HepG2 (cell line): ENCODE measurements at regions not wholly inside any gene's neighbourhood (a gene's known extent, or its start where the extent isn't known, plus 50 kb on each side); places are given as distances from the start of the nearest gene placed in this dataset.

Experiments
- ATAC-seq: fragments of 200-7000 bp; cut with Tn5 transposase; 3 replicates; pipeline ENCODE4 v1.9.1; 2020; ENCODE audit warnings: mild to moderate bottlenecking, moderate library complexity
- BruUV-seq: library from RNA; stranded (reverse); fragments of 400-500 nt; replicated peaks from 2 replicates; lab custom pipeline; 2021; lab: Mats Ljungman, UMichigan
- CTCF ChIA-PET: fragments of 300-600 bp; formaldehyde crosslinking; extraction: SDS; loops from one replicate; lab custom pipeline; 2021; ENCODE audit warnings: low total read pairs, inconsistent platforms, low intra/inter-chr PET ratio; lab: Yijun Ruan, JAX
- POLR2A ChIA-PET: fragments of 350-600 bp; sonication (Branson Sonifier 250); formaldehyde crosslinking; loops from one replicate; lab custom pipeline; 2020; ENCODE audit warnings: antibody characterized with exemption, inconsistent platforms; lab: Yijun Ruan, JAX
- DNase-seq: peaks from one replicate; pipeline ENCODE4 v3.0.0-alpha.2; 2015; ENCODE audit warnings: low spot score
- FAIRE-seq: peaks from 3 replicates; lab custom pipeline; 2011; peaks lifted over from hg19 to GRCh38; lab: Jason Lieb, UNC
- H2AFZ ChIP-seq: one replicate; pipeline ENCODE4 v1.6.1; 2011; ENCODE audit warnings: low read length, inconsistent platforms
- H3K27ac ChIP-seq: fragments of 300-600 bp; 3 replicates; pipeline ENCODE4 v1.8.0; 2011; ENCODE audit warnings: mixed run types, mild to moderate bottlenecking, mixed read lengths, low read length, inconsistent platforms; ENCODE audit not compliant: insufficient read depth; ENCODE audit errors: extremely low read length
- H3K27me3 ChIP-seq, 2 experiments: fragments of 200-600 bp in 1 of 2; 2 replicates in 1 of 2; 3 replicates in 1 of 2; pipeline versions ENCODE4 v1.6.0 to v1.8.0; 2011; ENCODE audit warnings: low read length in 2 of 2, mild to moderate bottlenecking in 2 of 2, moderate library complexity in 2 of 2, inconsistent platforms in 1 of 2; ENCODE audit not compliant: insufficient read depth in 2 of 2, control insufficient read depth in 1 of 2
- H3K36me3 ChIP-seq, 2 experiments: fragments of 200-600 bp in 1 of 2; replicated peaks in 1 of 2; 2 replicates in 1 of 2; 3 replicates in 1 of 2; pipeline versions ENCODE4 v1.5.1 to v1.8.0; 2011; ENCODE audit warnings: low read length in 2 of 2, inconsistent platforms in 1 of 2; ENCODE audit not compliant: insufficient read depth in 2 of 2, control insufficient read depth in 1 of 2
- H3K4me1 ChIP-seq: 2 replicates; pipeline ENCODE4 v1.5.1; 2012; ENCODE audit warnings: low read length, inconsistent platforms; ENCODE audit not compliant: insufficient read depth
- H3K4me2 ChIP-seq: 2 replicates; pipeline ENCODE4 v1.6.0; 2011; ENCODE audit warnings: low read depth, low read length, inconsistent platforms
- H3K4me3 ChIP-seq, 3 experiments: fragments of 200-600 bp in 1 of 3; sonication (generic), shearing (Covaris generic) in 1 of 3; replicated peaks in 1 of 3; 2 replicates each; pipeline ENCODE4 v1.5.1; 2011 to 2016; ENCODE audit warnings: low read length in 3 of 3, inconsistent platforms in 2 of 3, low read depth in 2 of 3, mild to moderate bottlenecking in 2 of 3, control low read depth in 1 of 3, mixed read lengths in 1 of 3; ENCODE audit not compliant: insufficient read depth in 1 of 3
- H3K79me2 ChIP-seq: one replicate; pipeline ENCODE4 v1.6.1; 2011; ENCODE audit warnings: low read length, inconsistent platforms; ENCODE audit not compliant: insufficient read depth
- H3K9ac ChIP-seq: 2 replicates; pipeline ENCODE4 v1.6.0; 2011; ENCODE audit warnings: mild to moderate bottlenecking, low read depth, low read length, inconsistent platforms; ENCODE audit not compliant: insufficient read depth
- H3K9me3 ChIP-seq: 2 replicates; pipeline ENCODE4 v1.5.1; 2012; ENCODE audit warnings: mild to moderate bottlenecking, low read length
- H4K20me1 ChIP-seq: 2 replicates; pipeline ENCODE4 v1.6.0; 2011; ENCODE audit warnings: inconsistent platforms, mild to moderate bottlenecking, low read length, moderate library complexity; ENCODE audit not compliant: insufficient read depth
- KDM5B ChIP-seq: sonication (generic); formaldehyde crosslinking; IDR thresholded peaks from 2 replicates; pipeline ENCODE4 v1.4.0; 2020; ENCODE audit warnings: missing genetic modification reagents, mild to moderate bottlenecking, borderline replicate concordance
- NCOA1 ChIP-seq: sonication (generic); formaldehyde crosslinking; IDR thresholded peaks from 2 replicates; pipeline ENCODE4 v1.9.0; 2021; ENCODE audit warnings: missing genetic modification reagents
- SRSF9 ChIP-seq: fragments of 200-400 bp; formaldehyde crosslinking; IDR thresholded peaks from 2 replicates; pipeline ENCODE4 v1.6.1; 2018; ENCODE audit warnings: borderline replicate concordance, mild to moderate bottlenecking, low read depth, low read length; ENCODE audit not compliant: insufficient read depth, poor library complexity, severe bottlenecking
- ZNF446 ChIP-seq: sonication (generic); formaldehyde crosslinking; IDR thresholded peaks from 2 replicates; pipeline ENCODE4 v1.5.0; 2020; ENCODE audit warnings: mild to moderate bottlenecking, missing genetic modification reagents
- ZNF713 ChIP-seq: sonication (generic); formaldehyde crosslinking; IDR thresholded peaks from 2 replicates; pipeline ENCODE4 v1.4.0; 2020; ENCODE audit warnings: mild to moderate bottlenecking, missing genetic modification reagents
- WGBS: methylation state at CpG from one replicate; pipeline ENCODE4 v1.1.6; 2017; ENCODE audit warnings: low lambda C conversion rate; 5-methylcytosine and 5-hydroxymethylcytosine counted together
- in situ Hi-C: cut with HindIII; loops from 2 replicates; pipeline ENCODE4 v1.10.0; 2017; ENCODE audit warnings: low pct_unique_long_range_greater_than_20kb; ENCODE audit not compliant: extremely low pct_ligation_motif_present
- intact Hi-C: fragments of 100-400 bp; cut with micrococcal nuclease; formaldehyde crosslinking; loops from one replicate; pipeline ENCODE4 v1.10.0; 2022; ENCODE audit not compliant: unreplicated experiment
- TF ChIP-seq, protein P1 (sequence below): IDR thresholded peaks from 2 replicates; pipeline ENCODE4 v1.6.1; 2012; ENCODE audit warnings: low read depth, low read length, improper control_type of control experiment
- TF ChIP-seq, protein P2 (sequence below): sonication (generic); formaldehyde crosslinking; IDR thresholded peaks from 2 replicates; pipeline ENCODE4 v1.8.0; 2022; ENCODE audit warnings: low read depth, missing genetic modification reagents

DNA sequence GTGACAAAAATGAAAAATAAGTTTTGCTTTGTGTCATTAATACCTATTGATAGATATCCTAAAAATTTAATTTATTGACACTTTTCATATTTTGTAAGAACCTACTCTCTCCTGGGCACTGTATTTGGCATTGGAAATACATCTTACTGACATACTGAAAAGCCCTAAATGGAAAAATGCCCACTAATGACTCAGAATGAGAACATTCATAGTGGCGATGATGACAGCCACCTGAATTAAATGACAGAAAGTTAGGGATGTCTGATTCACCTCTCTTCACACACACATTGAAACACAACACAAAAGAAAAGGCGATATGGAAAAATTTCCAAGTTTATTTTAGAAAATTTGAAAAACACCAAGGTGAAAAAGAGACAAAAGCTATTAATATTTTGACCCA lies 992.3 kb downstream of the STPG2 start:
- peaks cover 11% of the 10 kb centered on the region; the same call in 1 of the 2 replicates for H3K9me3 ChIP-seq
- ATAC-seq (no peak), DNase-seq (no peak), FAIRE-seq (no peak)
- no peak overlapping the region for H2AFZ ChIP-seq
- no peaks in the 10 kb centered on the region for H3K36me3 ChIP-seq
- ChIA-PET POLR2A (no interaction called here), CTCF (no interaction called here)
- no peak overlapping the region for H3K4me2 ChIP-seq
- in situ Hi-C loops, result loop anchor here (25.0 kb wide), 1 partner anchor 1989 kb away; no protein-coding TSS in a partner anchor
- H3K9ac ChIP-seq, result no peak overlapping the region
- no peaks in the 10 kb centered on the region for H3K27me3 ChIP-seq
- no peaks in the 10 kb centered on the region for H3K79me2 ChIP-seq
- no peaks in the 10 kb centered on the region for H4K20me1 ChIP-seq
- no peaks in the 10 kb centered on the region for H3K4me1 ChIP-seq
- TF ChIP-seq ZNF446 (CRISPR knock-in tag), result no peak
- TF ChIP-seq, protein P1, sequence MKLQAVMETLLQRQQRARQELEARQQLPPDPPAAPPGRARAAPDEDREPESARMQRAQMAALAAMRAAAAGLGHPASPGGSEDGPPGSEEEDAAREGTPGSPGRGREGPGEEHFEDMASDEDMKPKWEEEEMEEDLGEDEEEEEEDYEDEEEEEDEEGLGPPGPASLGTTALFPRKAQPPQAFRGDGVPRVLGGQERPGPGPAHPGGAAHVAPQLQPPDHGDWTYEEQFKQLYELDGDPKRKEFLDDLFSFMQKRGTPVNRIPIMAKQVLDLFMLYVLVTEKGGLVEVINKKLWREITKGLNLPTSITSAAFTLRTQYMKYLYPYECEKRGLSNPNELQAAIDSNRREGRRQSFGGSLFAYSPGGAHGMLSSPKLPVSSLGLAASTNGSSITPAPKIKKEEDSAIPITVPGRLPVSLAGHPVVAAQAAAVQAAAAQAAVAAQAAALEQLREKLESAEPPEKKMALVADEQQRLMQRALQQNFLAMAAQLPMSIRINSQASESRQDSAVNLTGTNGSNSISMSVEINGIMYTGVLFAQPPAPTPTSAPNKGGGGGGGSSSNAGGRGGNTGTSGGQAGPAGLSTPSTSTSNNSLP, result no peak
- no peak for TF ChIP-seq SRSF9
- TF ChIP-seq, protein P2, sequence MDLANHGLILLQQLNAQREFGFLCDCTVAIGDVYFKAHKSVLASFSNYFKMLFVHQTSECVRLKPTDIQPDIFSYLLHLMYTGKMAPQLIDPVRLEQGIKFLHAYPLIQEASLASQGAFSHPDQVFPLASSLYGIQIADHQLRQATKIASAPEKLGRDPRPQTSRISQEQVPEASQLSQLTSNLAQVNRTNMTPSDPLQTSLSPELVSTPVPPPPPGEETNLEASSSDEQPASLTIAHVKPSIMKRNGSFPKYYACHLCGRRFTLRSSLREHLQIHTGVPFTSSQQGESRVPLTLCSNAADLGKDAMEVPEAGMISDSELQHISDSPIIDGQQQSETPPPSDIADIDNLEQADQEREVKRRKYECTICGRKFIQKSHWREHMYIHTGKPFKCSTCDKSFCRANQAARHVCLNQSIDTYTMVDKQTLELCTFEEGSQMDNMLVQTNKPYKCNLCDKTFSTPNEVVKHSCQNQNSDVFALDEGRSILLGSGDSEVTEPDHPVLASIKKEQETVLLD, result no peak
- no peak for TF ChIP-seq NCOA1
- no peak for TF ChIP-seq ZNF713
- TF ChIP-seq KDM5B, result no peak
- no peak overlapping the region for H3K4me3 ChIP-seq
- intact Hi-C loops, result no loop called here
- H3K27ac ChIP-seq, result no peak overlapping the region
- BruUV-seq, result no TSS peak
- WGBS, result 1% methylated on average over 2 of the region's 2 CpGs
